ENCODE measurements at regions not wholly inside any gene's neighbourhood (a gene's known extent, or its start where the extent isn't known, plus 50 kb on each side); places are given as distances from the start of the nearest gene placed in this dataset.

- Mint-ChIP-seq H3K4me3 (no peak overlapping the region), H3K27me3 (no peaks in the 10 kb centered on the region), H3K4me1 (no peaks in the 10 kb centered on the region), H3K27ac (no peak overlapping the region), H3K36me3 (no peaks in the 10 kb centered on the region), H3K9me3 (peaks cover 0 to 4% (median 3%) of the 10 kb centered on the region in 3 donors)
- ChIA-PET CTCF (no interaction called here), POLR2A (interaction anchor here in 1 of 2 donors (0.6 kb wide), 1 partner anchor 791 kb away, joined by 3 read pairs; no protein-coding TSS in a partner anchor)
- no peaks in the 10 kb centered on the region for H3K4me1 ChIP-seq (ENCODE audit: control insufficient read depth in 1 of 2, extremely low read depth in 1 of 2, insufficient read depth in 2 of 2, low read length in 2 of 2)
- H3K27me3 ChIP-seq (replicated peaks in 1 of 2; ENCODE audit: control insufficient read depth in 2 of 2, extremely low read depth in 1 of 2, insufficient read depth in 2 of 2, low read length in 1 of 2): no peaks in the 10 kb centered on the region
- no peak for DNase-seq
- no peak for ATAC-seq (replicated peaks in 1 of 4)
- H3K9me3 ChIP-seq: no peaks in the 10 kb centered on the region
- H3K4me3 ChIP-seq (ENCODE audit: control insufficient read depth in 1 of 2, extremely low read depth in 1 of 2, low read length in 1 of 2): no peak overlapping the region
- no peak overlapping the region for H3K27ac ChIP-seq (ENCODE audit: low read length)
- WGBS (ENCODE audit: insufficient coverage): no CpG with 5 or more reads among the region's 3 CpGs
- no peaks in the 10 kb centered on the region for H3K36me3 ChIP-seq (ENCODE audit: control insufficient read depth in 2 of 2, extremely low read depth in 1 of 2, insufficient read depth in 1 of 2, low read length in 1 of 2)
Measured at GRCh38 chr18:42340423-42341009, 385.5 kb downstream of the PIK3C3 start.

GRCh38 chr18:42341423-42341822 is 386.4 kb downstream of the PIK3C3 start:
- H3K27me3 ChIP-seq (replicated peaks in 1 of 2; ENCODE audit: control insufficient read depth in 2 of 2, extremely low read depth in 1 of 2, insufficient read depth in 2 of 2, low read length in 1 of 2): no peaks in the 10 kb centered on the region
- no peak overlapping the region for H3K4me3 Mint-ChIP-seq
- no CpG with 5 or more reads among the region's 1 CpG for WGBS (ENCODE audit: insufficient coverage)
- no peak overlapping the region for H3K4me3 ChIP-seq (ENCODE audit: control insufficient read depth in 1 of 2, extremely low read depth in 1 of 2, low read length in 1 of 2)
- peaks cover 0 to 4% (median 3%) of the 10 kb centered on the region in 3 donors for H3K9me3 Mint-ChIP-seq
- ATAC-seq (replicated peaks in 1 of 4) (no peak), DNase-seq (no peak)
- no peaks in the 10 kb centered on the region for H3K4me1 Mint-ChIP-seq
- H3K9me3 ChIP-seq: no peaks in the 10 kb centered on the region
- no peaks in the 10 kb centered on the region for H3K27me3 Mint-ChIP-seq
- no peak overlapping the region for H3K27ac Mint-ChIP-seq
- H3K4me1 ChIP-seq (ENCODE audit: control insufficient read depth in 1 of 2, extremely low read depth in 1 of 2, insufficient read depth in 2 of 2, low read length in 2 of 2): no peaks in the 10 kb centered on the region
- no peak overlapping the region for H3K27ac ChIP-seq (ENCODE audit: low read length)
- H3K36me3 ChIP-seq (ENCODE audit: control insufficient read depth in 2 of 2, extremely low read depth in 1 of 2, insufficient read depth in 1 of 2, low read length in 1 of 2): no peaks in the 10 kb centered on the region
- H3K36me3 Mint-ChIP-seq: no peaks in the 10 kb centered on the region
- CTCF ChIA-PET: no interaction called here
- POLR2A ChIA-PET: no interaction called here

- CTCF ChIA-PET: no interaction called here
- 59% methylated on average over 5 of the region's 5 CpGs for WGBS (ENCODE audit: insufficient coverage)
Measured at GRCh38 chr18:42348722-42349121, 393.7 kb downstream of the PIK3C3 start.

GRCh38 chr18:42351455-42351854 is 396.4 kb downstream of the PIK3C3 start:
- Mint-ChIP-seq H3K27ac (no peak overlapping the region), H3K36me3 (no peaks in the 10 kb centered on the region), H3K4me1 (no peaks in the 10 kb centered on the region), H3K4me3 (no peak overlapping the region), H3K9me3 (no peaks in the 10 kb centered on the region), H3K27me3 (no peaks in the 10 kb centered on the region)
- WGBS (ENCODE audit: insufficient coverage): 38% methylated on average over 1 of the region's 2 CpGs
- Histone ChIP-seq H3K27ac (ENCODE audit: low read length) (no peak overlapping the region), H3K27me3 (replicated peaks in 1 of 2; ENCODE audit: control insufficient read depth in 2 of 2, extremely low read depth in 1 of 2, insufficient read depth in 2 of 2, low read length in 1 of 2) (no peaks in the 10 kb centered on the region), H3K36me3 (ENCODE audit: control insufficient read depth in 2 of 2, extremely low read depth in 1 of 2, insufficient read depth in 1 of 2, low read length in 1 of 2) (no peaks in the 10 kb centered on the region), H3K4me3 (ENCODE audit: control insufficient read depth in 1 of 2, extremely low read depth in 1 of 2, low read length in 1 of 2) (no peak overlapping the region), H3K9me3 (no peaks in the 10 kb centered on the region), H3K4me1 (ENCODE audit: control insufficient read depth in 1 of 2, extremely low read depth in 1 of 2, insufficient read depth in 2 of 2, low read length in 2 of 2) (no peaks in the 10 kb centered on the region)
- no peak for ATAC-seq (replicated peaks in 1 of 4)
- ChIA-PET POLR2A (no interaction called here), CTCF (no interaction called here)
- DNase-seq: no peak

More at GRCh38 chr18:42348722-42349121, 393.7 kb downstream of the PIK3C3 start:
- POLR2A ChIA-PET: no interaction called here
- Histone ChIP-seq H3K36me3 (ENCODE audit: control insufficient read depth in 2 of 2, extremely low read depth in 1 of 2, insufficient read depth in 1 of 2, low read length in 1 of 2) (no peaks in the 10 kb centered on the region), H3K4me3 (ENCODE audit: control insufficient read depth in 1 of 2, extremely low read depth in 1 of 2, low read length in 1 of 2) (no peak overlapping the region), H3K27ac (ENCODE audit: low read length) (no peak overlapping the region), H3K9me3 (no peaks in the 10 kb centered on the region), H3K4me1 (ENCODE audit: control insufficient read depth in 1 of 2, extremely low read depth in 1 of 2, insufficient read depth in 2 of 2, low read length in 2 of 2) (no peaks in the 10 kb centered on the region), H3K27me3 (replicated peaks in 1 of 2; ENCODE audit: control insufficient read depth in 2 of 2, extremely low read depth in 1 of 2, insufficient read depth in 2 of 2, low read length in 1 of 2) (no peaks in the 10 kb centered on the region)
- Mint-ChIP-seq H3K9me3 (no peaks in the 10 kb centered on the region), H3K4me3 (no peak overlapping the region), H3K27me3 (no peaks in the 10 kb centered on the region), H3K4me1 (no peaks in the 10 kb centered on the region), H3K36me3 (no peaks in the 10 kb centered on the region), H3K27ac (no peak overlapping the region)
- DNase-seq (no peak), ATAC-seq (replicated peaks in 1 of 4) (no peak)

GRCh38 chr18:42360716-42361115 is 405.7 kb downstream of the PIK3C3 start:
- H3K4me1 Mint-ChIP-seq: no peaks in the 10 kb centered on the region
- ATAC-seq (replicated peaks in 1 of 4) (no peak), DNase-seq (no peak)
- no peak overlapping the region for H3K27ac Mint-ChIP-seq
- Histone ChIP-seq H3K27me3 (replicated peaks in 1 of 2; ENCODE audit: control insufficient read depth in 2 of 2, extremely low read depth in 1 of 2, insufficient read depth in 2 of 2, low read length in 1 of 2) (no peaks in the 10 kb centered on the region), H3K4me3 (ENCODE audit: control insufficient read depth in 1 of 2, extremely low read depth in 1 of 2, low read length in 1 of 2) (no peak overlapping the region), H3K4me1 (ENCODE audit: control insufficient read depth in 1 of 2, extremely low read depth in 1 of 2, insufficient read depth in 2 of 2, low read length in 2 of 2) (no peaks in the 10 kb centered on the region), H3K9me3 (no peaks in the 10 kb centered on the region), H3K36me3 (ENCODE audit: control insufficient read depth in 2 of 2, extremely low read depth in 1 of 2, insufficient read depth in 1 of 2, low read length in 1 of 2) (no peaks in the 10 kb centered on the region), H3K27ac (ENCODE audit: low read length) (no peak overlapping the region)
- ChIA-PET CTCF (no interaction called here), POLR2A (no interaction called here)
- H3K36me3 Mint-ChIP-seq: no peaks in the 10 kb centered on the region
- no peak overlapping the region for H3K4me3 Mint-ChIP-seq
- no peaks in the 10 kb centered on the region for H3K9me3 Mint-ChIP-seq
- no peaks in the 10 kb centered on the region for H3K27me3 Mint-ChIP-seq

- no peaks in the 10 kb centered on the region for H3K27me3 ChIP-seq (replicated peaks in 1 of 2; ENCODE audit: control insufficient read depth in 2 of 2, extremely low read depth in 1 of 2, insufficient read depth in 2 of 2, low read length in 1 of 2)
- H3K9me3 ChIP-seq: no peaks in the 10 kb centered on the region
- H3K4me3 ChIP-seq (ENCODE audit: control insufficient read depth in 1 of 2, extremely low read depth in 1 of 2, low read length in 1 of 2): no peak overlapping the region
- Mint-ChIP-seq H3K4me3 (no peak overlapping the region), H3K4me1 (no peaks in the 10 kb centered on the region), H3K27ac (no peak overlapping the region), H3K9me3 (no peaks in the 10 kb centered on the region), H3K36me3 (no peaks in the 10 kb centered on the region), H3K27me3 (no peaks in the 10 kb centered on the region)
- H3K36me3 ChIP-seq (ENCODE audit: control insufficient read depth in 2 of 2, extremely low read depth in 1 of 2, insufficient read depth in 1 of 2, low read length in 1 of 2): no peaks in the 10 kb centered on the region
- POLR2A ChIA-PET: no interaction called here
- no peaks in the 10 kb centered on the region for H3K4me1 ChIP-seq (ENCODE audit: control insufficient read depth in 1 of 2, extremely low read depth in 1 of 2, insufficient read depth in 2 of 2, low read length in 2 of 2)
- no peak overlapping the region for H3K27ac ChIP-seq (ENCODE audit: low read length)
- DNase-seq (no peak), ATAC-seq (replicated peaks in 1 of 4) (no peak)
- WGBS (ENCODE audit: insufficient coverage): no CpG with 5 or more reads among the region's 2 CpGs
- CTCF ChIA-PET: no interaction called here
Measured at GRCh38 chr18:42363446-42364441, 408.7 kb downstream of the PIK3C3 start.

Data from T-cell (primary cell).